H9 (cell line): ENCODE measurements at regions not wholly inside any gene's neighbourhood (a gene's known extent, or its start where the extent isn't known, plus 50 kb on each side); places are given as distances from the start of the nearest gene placed in this dataset.

Experiments used
- DNase-seq: peaks from one replicate; pipeline ENCODE4 v3.0.0-alpha.2; 2017
- H2AFZ ChIP-seq: one replicate; pipeline ENCODE4 v1.6.1; 2013; ENCODE audit warnings: mild to moderate bottlenecking, low read length, control low read depth, moderate library complexity
- H2AK5ac ChIP-seq: 2 replicates; pipeline ENCODE4 v1.6.1; 2013; ENCODE audit warnings: low read length, control low read depth, mixed read lengths; ENCODE audit not compliant: insufficient read length
- H2BK120ac ChIP-seq: one replicate; pipeline ENCODE4 v1.6.1; 2013; ENCODE audit warnings: low read depth, mild to moderate bottlenecking, low read length, control low read depth, inconsistent platforms; ENCODE audit not compliant: poor library complexity, severe bottlenecking
- H2BK12ac ChIP-seq: 2 replicates; pipeline ENCODE4 v1.6.1; 2013; ENCODE audit warnings: low read length, control low read depth, mixed read lengths, low read depth; ENCODE audit not compliant: insufficient read length
- H2BK15ac ChIP-seq: 2 replicates; pipeline ENCODE4 v1.6.1; 2013; ENCODE audit warnings: low read depth, low read length, control low read depth
- H2BK20ac ChIP-seq: one replicate; pipeline ENCODE4 v1.6.1; 2013; ENCODE audit warnings: low read depth, mild to moderate bottlenecking, low read length, control low read depth, inconsistent platforms; ENCODE audit not compliant: poor library complexity, severe bottlenecking
- H2BK5ac ChIP-seq: 2 replicates; pipeline ENCODE4 v1.6.1; 2013; ENCODE audit warnings: low read length, control low read depth, mixed read lengths; ENCODE audit not compliant: insufficient read length
- H3K14ac ChIP-seq: 2 replicates; pipeline ENCODE4 v1.6.1; 2013; ENCODE audit warnings: low read length, control low read depth; ENCODE audit not compliant: insufficient read depth
- H3K18ac ChIP-seq: 2 replicates; pipeline ENCODE4 v1.6.1; 2013; ENCODE audit warnings: low read depth, mild to moderate bottlenecking, mixed read lengths, low read length, control low read depth; ENCODE audit not compliant: insufficient read length
- H3K23ac ChIP-seq: 2 replicates; pipeline ENCODE4 v1.6.1; 2013; ENCODE audit warnings: low read length, control low read depth, mixed read lengths, low read depth; ENCODE audit not compliant: insufficient read length
- H3K23me2 ChIP-seq: 2 replicates; pipeline ENCODE4 v1.6.1; 2013; ENCODE audit warnings: low read depth, mild to moderate bottlenecking, mixed read lengths, low read length, control low read depth; ENCODE audit not compliant: insufficient read length, poor library complexity, severe bottlenecking
- H3K27ac ChIP-seq: 2 replicates; pipeline ENCODE4 v1.5.1; 2013; ENCODE audit warnings: low read length, control low read depth, mixed read lengths, low read depth; ENCODE audit not compliant: insufficient read length
- H3K27me3 ChIP-seq: 2 replicates; pipeline ENCODE4 v1.6.1; 2013; ENCODE audit warnings: low read length, control low read depth, inconsistent platforms; ENCODE audit not compliant: insufficient read depth
- H3K4ac ChIP-seq: 2 replicates; pipeline ENCODE4 v1.6.1; 2013; ENCODE audit warnings: low read depth, mild to moderate bottlenecking, control low read depth, inconsistent platforms, low read length, moderate library complexity
- H3K4me1 ChIP-seq: 2 replicates; pipeline ENCODE4 v1.6.1; 2013; ENCODE audit warnings: low read length, control low read depth, inconsistent platforms; ENCODE audit not compliant: insufficient read depth
- H3K4me2 ChIP-seq: 2 replicates; pipeline ENCODE4 v1.6.1; 2013; ENCODE audit warnings: low read length, control low read depth, mixed read lengths; ENCODE audit not compliant: insufficient read length, insufficient read depth
- H3K56ac ChIP-seq: 2 replicates; pipeline ENCODE4 v1.6.1; 2013; ENCODE audit warnings: low read depth, mild to moderate bottlenecking, mixed read lengths, low read length, control low read depth; ENCODE audit not compliant: insufficient read length
- H3K79me1 ChIP-seq: 2 replicates; pipeline ENCODE4 v1.6.1; 2013; ENCODE audit warnings: low read depth, mild to moderate bottlenecking, moderate library complexity, low read length, control low read depth, inconsistent platforms; ENCODE audit not compliant: insufficient read depth, poor library complexity, severe bottlenecking
- H3K79me2 ChIP-seq: 2 replicates; pipeline ENCODE4 v1.6.1; 2013; ENCODE audit warnings: low read length, control low read depth, inconsistent platforms; ENCODE audit not compliant: insufficient read depth
- H3K9ac ChIP-seq: 2 replicates; pipeline ENCODE4 v1.6.1; 2013; ENCODE audit warnings: low read length, control low read depth, mixed read lengths; ENCODE audit not compliant: insufficient read length; ENCODE audit errors: extremely low read depth
- H3K9me3 ChIP-seq: one replicate; pipeline ENCODE4 v1.6.1; 2013; ENCODE audit warnings: low read depth, low read length, inconsistent platforms; ENCODE audit not compliant: control insufficient read depth
- H3T11ph ChIP-seq: one replicate; pipeline ENCODE4 v1.6.1; 2013; ENCODE audit warnings: mild to moderate bottlenecking, low read length, control low read depth, inconsistent platforms
- H4K20me1 ChIP-seq: one replicate; pipeline ENCODE4 v1.6.1; 2013; ENCODE audit not compliant: control insufficient read depth, insufficient read length, insufficient read depth
- H4K5ac ChIP-seq: 2 replicates; pipeline ENCODE4 v1.6.1; 2013; ENCODE audit warnings: low read depth, mild to moderate bottlenecking, mixed read lengths, low read length, control low read depth; ENCODE audit not compliant: insufficient read length
- H4K8ac ChIP-seq: replicated peaks from 2 replicates; pipeline ENCODE4 v1.6.1; 2013; ENCODE audit warnings: low read length, control low read depth, mixed read lengths, low read depth; ENCODE audit not compliant: insufficient read length
- H4K91ac ChIP-seq: 2 replicates; pipeline ENCODE4 v1.6.1; 2013; ENCODE audit warnings: low read depth, mild to moderate bottlenecking, moderate library complexity, mixed read lengths, low read length, control low read depth; ENCODE audit not compliant: insufficient read length
- H3K27ac Mint-ChIP-seq, 3 experiments: 2 replicates in 2 of 3; 3 replicates in 1 of 3; pipeline ENCODE4 v1.8.0; 2020 to 2021; ENCODE audit warnings: mixed read lengths in 3 of 3, mild to moderate bottlenecking in 1 of 3, moderate library complexity in 1 of 3
- H3K27me3 Mint-ChIP-seq: 2 replicates; pipeline ENCODE4 v1.8.0; 2021; ENCODE audit warnings: low read depth, mild to moderate bottlenecking, moderate library complexity, mixed read lengths
- H3K36me3 Mint-ChIP-seq, 3 experiments: 2 replicates in 2 of 3; 3 replicates in 1 of 3; pipeline ENCODE4 v1.8.0; 2020 to 2021; ENCODE audit warnings: low read depth in 3 of 3, mixed read lengths in 3 of 3; ENCODE audit not compliant: insufficient read depth in 1 of 3
- H3K4me1 Mint-ChIP-seq, 2 experiments: 2 replicates each; pipeline ENCODE4 v1.8.0; 2020; ENCODE audit warnings: mixed read lengths in 2 of 2
- H3K4me3 Mint-ChIP-seq, 2 experiments: 2 replicates in 1 of 2; 3 replicates in 1 of 2; pipeline ENCODE4 v1.8.0; 2020 to 2021; ENCODE audit warnings: mild to moderate bottlenecking in 2 of 2, mixed read lengths in 2 of 2, moderate library complexity in 1 of 2
- H3K9me3 Mint-ChIP-seq, 2 experiments: 2 replicates in 1 of 2; 3 replicates in 1 of 2; pipeline ENCODE4 v1.8.0; 2020; ENCODE audit warnings: mild to moderate bottlenecking in 2 of 2, mixed read lengths in 2 of 2, moderate library complexity in 1 of 2
- CTCF ChIP-seq: fragments of 200-600 bp; sonication (generic); conservative IDR thresholded peaks from 3 replicates; pipeline ENCODE4 v1.8.0; 2021; ENCODE audit warnings: antibody characterized with exemption, mild to moderate bottlenecking
- WGBS: extraction: QIAGEN DNeasy Blood & Tissue Kit; methylation state at CpG from one replicate; pipeline ENCODE4 v1.1.7; 2013; ENCODE audit warnings: missing lambda C conversion rate, low lambda C conversion rate, mixed read lengths; ENCODE audit not compliant: insufficient read length; ENCODE audit errors: extremely low coverage; 5-methylcytosine and 5-hydroxymethylcytosine counted together

- peaks cover 2 to 18% (median 7%) of the 10 kb centered on the region in 3 experiments; a peak in 5 of 7 replicates for H3K36me3 Mint-ChIP-seq
- H3K4me3 Mint-ChIP-seq: no peak overlapping the region
- H3K27ac Mint-ChIP-seq: no peak overlapping the region
- Histone ChIP-seq H2BK12ac (no peak overlapping the region), H3K4me1 (no peaks in the 10 kb centered on the region), H3K23me2 (no peaks in the 10 kb centered on the region), H3K56ac (no peak overlapping the region), H3K14ac (no peak overlapping the region), H3K23ac (no peak overlapping the region), H3K79me1 (no peaks in the 10 kb centered on the region), H3K79me2 (no peaks in the 10 kb centered on the region), H2AFZ (no peak overlapping the region), H2BK20ac (no peak overlapping the region), H2BK5ac (no peak overlapping the region), H3K27ac (no peak overlapping the region), H2BK120ac (no peak overlapping the region), H3K9me3 (no peaks in the 10 kb centered on the region), H2BK15ac (no peak overlapping the region; the same call in 1 of the 2 replicates), H3T11ph (no peak overlapping the region), H3K4me2 (no peak overlapping the region), H4K20me1 (no peaks in the 10 kb centered on the region), H3K18ac (no peak overlapping the region), H4K5ac (no peak overlapping the region), H2AK5ac (no peak overlapping the region), H3K9ac (no peak overlapping the region), H3K27me3 (no peaks in the 10 kb centered on the region), H4K91ac (no peak overlapping the region), H3K4ac (no peak overlapping the region), H4K8ac (no peak overlapping the region)
- peaks cover 13 to 23% of the 10 kb centered on the region in 2 experiments for H3K4me1 Mint-ChIP-seq
- no peaks in the 10 kb centered on the region; the same call in 1 of the 2 replicates for H3K27me3 Mint-ChIP-seq
- no CpG with 5 or more reads among the region's 11 CpGs for WGBS
- no peak for DNase-seq
- peaks cover 11 to 13% of the 10 kb centered on the region in 2 experiments for H3K9me3 Mint-ChIP-seq
- TF ChIP-seq CTCF: no peak
Measured at GRCh38 chr2:21757805-21758430, 634.1 kb downstream of the TDRD15 start.
